GM18873 (cell line): ENCODE measurements at regions not wholly inside any gene's neighbourhood (a gene's known extent, or its start where the extent isn't known, plus 50 kb on each side); places are given as distances from the start of the nearest gene placed in this dataset.

Source experiments
- ATAC-seq: cut with Tn5 transposase; IDR thresholded peaks from one replicate; pipeline ENCODE4 v1.9.1; 2021; ENCODE audit warnings: mild to moderate bottlenecking, moderate library complexity, moderate number of reproducible peaks; ENCODE audit not compliant: unreplicated experiment, low FRiP score

GRCh38 chr13:78732445-78733017, 73.6 kb upstream of the OBI1 start:
- ATAC-seq, result no peak

- no peak for ATAC-seq
Observed at GRCh38 chr13:78722700-78723099, 63.7 kb upstream of the OBI1 start.

GRCh38 chr13:78719367-78719766, 60.4 kb upstream of the OBI1 start:
- no peak for ATAC-seq

- ATAC-seq, result no peak
Observed at GRCh38 chr13:78714717-78715116, 55.8 kb upstream of the OBI1 start.

- ATAC-seq, result no peak
Observed at GRCh38 chr13:78712831-78713230, 53.9 kb upstream of the OBI1 start.

GRCh38 chr13:78709028-78709427, 50.1 kb upstream of the OBI1 start:
- no peak for ATAC-seq
